ENCODE measurements at regions not wholly inside any gene's neighbourhood (a gene's known extent, or its start where the extent isn't known, plus 50 kb on each side); places are given as distances from the start of the nearest gene placed in this dataset.

GRCh38 chr2:19574778-19575260 is 216.4 kb upstream of the OSR1 start:
- H3K27ac Mint-ChIP-seq = no peak overlapping the region
- 83 to 92% methylated on average over 5 of the region's 5 CpGs for WGBS, 2 experiments (ENCODE audit: insufficient coverage in 1 of 2, insufficient read length in 1 of 2)

DNA sequence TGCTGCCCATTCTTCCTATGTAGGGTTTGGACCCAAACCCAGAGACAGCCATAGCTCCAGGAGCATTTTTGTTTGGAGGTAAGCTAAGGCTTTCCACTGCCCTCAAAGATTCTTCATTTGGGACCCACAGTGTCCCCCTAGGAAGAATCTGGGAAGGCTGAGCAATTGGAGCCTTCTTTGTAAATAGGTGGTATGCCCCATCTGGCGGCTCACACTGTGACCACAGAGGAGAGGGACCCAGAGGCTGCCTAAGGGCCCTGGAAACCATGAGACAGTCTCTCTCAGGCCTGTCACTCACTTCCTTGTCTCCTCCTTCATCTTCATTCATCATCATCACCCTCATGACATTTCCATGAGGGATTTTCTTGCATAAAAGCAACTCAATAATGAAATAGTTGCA is 215.4 kb upstream of the OSR1 start:
- Histone ChIP-seq H3K27me3 (ENCODE audit: control insufficient read depth, insufficient read depth, low read length, poor library complexity, severe bottlenecking) (no peaks in the 10 kb centered on the region), H3K4me1 (ENCODE audit: control insufficient read depth, insufficient read depth, low read length) (peaks cover 12% of the 10 kb centered on the region), H3K9me3 (ENCODE audit: control insufficient read depth, low read length) (no peaks in the 10 kb centered on the region), H3K4me3 (ENCODE audit: low read length) (no peak overlapping the region), H3K27ac (ENCODE audit: low read depth, low read length) (no peak overlapping the region), H3K9ac (ENCODE audit: extremely low read depth, low read length, poor library complexity, severe bottlenecking) (no peak overlapping the region), H3K36me3 (ENCODE audit: control insufficient read depth, insufficient read depth, low read length) (no peaks in the 10 kb centered on the region)
- 78% methylated on average over 1 of the region's 1 CpG; no CpG with 5 or more reads in 1 of the 2 experiments for WGBS, 2 experiments (ENCODE audit: insufficient coverage in 1 of 2, insufficient read length in 1 of 2)
- Mint-ChIP-seq H3K9me3 (no peaks in the 10 kb centered on the region), H3K27ac (no peak overlapping the region), H3K27me3 (ENCODE audit: insufficient read depth) (no peaks in the 10 kb centered on the region), H3K36me3 (ENCODE audit: low read depth) (no peaks in the 10 kb centered on the region), H3K4me3 (no peak overlapping the region), H3K4me1 (peaks cover 14% of the 10 kb centered on the region)
- TF ChIP-seq, protein P1, sequence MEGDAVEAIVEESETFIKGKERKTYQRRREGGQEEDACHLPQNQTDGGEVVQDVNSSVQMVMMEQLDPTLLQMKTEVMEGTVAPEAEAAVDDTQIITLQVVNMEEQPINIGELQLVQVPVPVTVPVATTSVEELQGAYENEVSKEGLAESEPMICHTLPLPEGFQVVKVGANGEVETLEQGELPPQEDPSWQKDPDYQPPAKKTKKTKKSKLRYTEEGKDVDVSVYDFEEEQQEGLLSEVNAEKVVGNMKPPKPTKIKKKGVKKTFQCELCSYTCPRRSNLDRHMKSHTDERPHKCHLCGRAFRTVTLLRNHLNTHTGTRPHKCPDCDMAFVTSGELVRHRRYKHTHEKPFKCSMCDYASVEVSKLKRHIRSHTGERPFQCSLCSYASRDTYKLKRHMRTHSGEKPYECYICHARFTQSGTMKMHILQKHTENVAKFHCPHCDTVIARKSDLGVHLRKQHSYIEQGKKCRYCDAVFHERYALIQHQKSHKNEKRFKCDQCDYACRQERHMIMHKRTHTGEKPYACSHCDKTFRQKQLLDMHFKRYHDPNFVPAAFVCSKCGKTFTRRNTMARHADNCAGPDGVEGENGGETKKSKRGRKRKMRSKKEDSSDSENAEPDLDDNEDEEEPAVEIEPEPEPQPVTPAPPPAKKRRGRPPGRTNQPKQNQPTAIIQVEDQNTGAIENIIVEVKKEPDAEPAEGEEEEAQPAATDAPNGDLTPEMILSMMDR (conservative IDR thresholded peaks at IDR 0.05) = no peak
- no peak for DNase-seq

More at GRCh38 chr2:19574778-19575260, 216.4 kb upstream of the OSR1 start:
- Mint-ChIP-seq H3K4me3 (no peak overlapping the region), H3K4me1 (peaks cover 3% of the 10 kb centered on the region), H3K27me3 (ENCODE audit: insufficient read depth) (no peaks in the 10 kb centered on the region), H3K36me3 (ENCODE audit: low read depth) (no peaks in the 10 kb centered on the region), H3K9me3 (no peaks in the 10 kb centered on the region)
- no peak overlapping the region for H3K4me3 ChIP-seq (ENCODE audit: low read length)
- H3K27ac ChIP-seq (ENCODE audit: low read depth, low read length) = no peak overlapping the region
- TF ChIP-seq, protein P1 (conservative IDR thresholded peaks at IDR 0.05) = no peak
- H3K9ac ChIP-seq (ENCODE audit: extremely low read depth, low read length, poor library complexity, severe bottlenecking) = no peak overlapping the region
- H3K4me1 ChIP-seq (ENCODE audit: control insufficient read depth, insufficient read depth, low read length) = peaks cover 3% of the 10 kb centered on the region
- DNase-seq = no peak
- H3K36me3 ChIP-seq (ENCODE audit: control insufficient read depth, insufficient read depth, low read length) = no peaks in the 10 kb centered on the region
- no peaks in the 10 kb centered on the region for H3K27me3 ChIP-seq (ENCODE audit: control insufficient read depth, insufficient read depth, low read length, poor library complexity, severe bottlenecking)
- no peaks in the 10 kb centered on the region for H3K9me3 ChIP-seq (ENCODE audit: control insufficient read depth, low read length)

- no peaks in the 10 kb centered on the region for H3K27me3 Mint-ChIP-seq (ENCODE audit: insufficient read depth)
- no peak overlapping the region for H3K4me3 Mint-ChIP-seq
- Histone ChIP-seq H3K27ac (ENCODE audit: low read depth, low read length) (no peak overlapping the region), H3K9ac (ENCODE audit: extremely low read depth, low read length, poor library complexity, severe bottlenecking) (no peak overlapping the region), H3K36me3 (ENCODE audit: control insufficient read depth, insufficient read depth, low read length) (no peaks in the 10 kb centered on the region), H3K4me1 (ENCODE audit: control insufficient read depth, insufficient read depth, low read length) (peaks cover 13% of the 10 kb centered on the region), H3K27me3 (ENCODE audit: control insufficient read depth, insufficient read depth, low read length, poor library complexity, severe bottlenecking) (no peaks in the 10 kb centered on the region), H3K4me3 (ENCODE audit: low read length) (no peak overlapping the region), H3K9me3 (ENCODE audit: control insufficient read depth, low read length) (no peaks in the 10 kb centered on the region)
- TF ChIP-seq, protein P1 (conservative IDR thresholded peaks at IDR 0.05) = no peak
- H3K36me3 Mint-ChIP-seq (ENCODE audit: low read depth) = no peaks in the 10 kb centered on the region
- no peak for DNase-seq
- no peak overlapping the region for H3K27ac Mint-ChIP-seq
- H3K4me1 Mint-ChIP-seq = peaks cover 16% of the 10 kb centered on the region
- WGBS, 2 experiments (ENCODE audit: insufficient coverage in 1 of 2, insufficient read length in 1 of 2) = 80 to 92% methylated on average over 1 to 4 of the region's 4 CpGs
- no peaks in the 10 kb centered on the region for H3K9me3 Mint-ChIP-seq
Measured at GRCh38 chr2:19571773-19572172, 213.3 kb upstream of the OSR1 start.
